Natural killer cell (primary cell): ENCODE measurements at regions not wholly inside any gene's neighbourhood (a gene's known extent, or its start where the extent isn't known, plus 50 kb on each side); places are given as distances from the start of the nearest gene placed in this dataset.

Experiments
- ATAC-seq, 3 donors: fragments of 150-1000 bp in 2 of 3; fragments of 200-7000 bp in 1 of 3; cut with Tn5 transposase; 1 replicate in 1 of 3; 2 replicates in 2 of 3; pipeline ENCODE4 v1.10.0; 2021; ENCODE audit warnings: mild to moderate bottlenecking in 2 of 3, moderate library complexity in 2 of 3
- DNase-seq, 2 donors: peaks; one replicate each; pipeline versions ENCODE4 v3.0.0 to v3.0.0-alpha.2; 2013 to 2021; ENCODE audit warnings: mixed read lengths in 1 of 2
- H3K27ac ChIP-seq: one replicate; pipeline ENCODE4 v1.5.1; 2013; ENCODE audit warnings: mild to moderate bottlenecking, low read length
- H3K27me3 ChIP-seq: one replicate; pipeline ENCODE4 v1.6.1; 2013; ENCODE audit warnings: low read length; ENCODE audit not compliant: control insufficient read depth, insufficient read depth
- H3K36me3 ChIP-seq: one replicate; pipeline ENCODE4 v1.6.1; 2013; ENCODE audit warnings: low read length; ENCODE audit not compliant: control insufficient read depth, insufficient read depth
- H3K4me1 ChIP-seq: one replicate; pipeline ENCODE4 v1.6.1; 2013; ENCODE audit warnings: low read length; ENCODE audit not compliant: control insufficient read depth, insufficient read depth
- H3K4me3 ChIP-seq: one replicate; pipeline ENCODE4 v1.5.1; 2013; ENCODE audit warnings: low read length
- H3K9me3 ChIP-seq: one replicate; pipeline ENCODE4 v1.6.1; 2013; ENCODE audit warnings: low read length; ENCODE audit not compliant: control insufficient read depth, insufficient read depth
- H3K27ac Mint-ChIP-seq, 2 donors: one replicate each; pipeline ENCODE4 v1.8.0; 2022; ENCODE audit warnings: mild to moderate bottlenecking in 2 of 2, mixed read lengths in 2 of 2, moderate library complexity in 1 of 2
- H3K27me3 Mint-ChIP-seq, 2 donors: one replicate each; pipeline ENCODE4 v1.8.0; 2022; ENCODE audit warnings: low read depth in 2 of 2, mixed read lengths in 2 of 2
- H3K36me3 Mint-ChIP-seq: one replicate; pipeline ENCODE4 v1.8.0; 2022; ENCODE audit warnings: mixed read lengths
- H3K4me1 Mint-ChIP-seq, 2 donors: one replicate each; pipeline ENCODE4 v1.8.0; 2022; ENCODE audit warnings: mixed read lengths in 2 of 2
- H3K4me3 Mint-ChIP-seq: one replicate; pipeline ENCODE4 v1.8.0; 2022; ENCODE audit warnings: mild to moderate bottlenecking, moderate library complexity, mixed read lengths
- H3K9me3 Mint-ChIP-seq, 2 donors: one replicate each; pipeline ENCODE4 v1.8.0; 2022; ENCODE audit warnings: mixed read lengths in 2 of 2
- CTCF ChIP-seq: fragments of 200-600 bp; IDR thresholded peaks from one replicate; pipeline ENCODE4 v1.8.0; 2022; ENCODE audit warnings: antibody characterized with exemption
- WGBS: methylation state at CpG from one replicate; pipeline ENCODE4 v1.1.7; 2013; ENCODE audit warnings: missing lambda C conversion rate; ENCODE audit not compliant: insufficient coverage; 5-methylcytosine and 5-hydroxymethylcytosine counted together
- intact Hi-C: fragments of 100-400 bp; cut with micrococcal nuclease; formaldehyde crosslinking; loops from one replicate; pipeline ENCODE4 v1.14.2; 2022

GRCh38 chr10:52933748-52934147 lies 161.2 kb upstream of the MBL2 start:
- Mint-ChIP-seq H3K27ac (no peak overlapping the region), H3K4me3 (no peak overlapping the region), H3K27me3 (no peaks in the 10 kb centered on the region), H3K9me3 (peaks cover 4 to 5% of the 10 kb centered on the region in 2 donors), H3K36me3 (no peaks in the 10 kb centered on the region), H3K4me1 (no peaks in the 10 kb centered on the region)
- ATAC-seq: no peak
- Histone ChIP-seq H3K27me3 (no peaks in the 10 kb centered on the region), H3K4me1 (no peaks in the 10 kb centered on the region), H3K9me3 (no peaks in the 10 kb centered on the region), H3K27ac (no peak overlapping the region), H3K36me3 (no peaks in the 10 kb centered on the region), H3K4me3 (no peak overlapping the region)
- intact Hi-C loops: no loop called here
- no peak for TF ChIP-seq CTCF
- no CpG with 5 or more reads among the region's 1 CpG for WGBS
- DNase-seq: no peak

- Mint-ChIP-seq H3K36me3 (no peaks in the 10 kb centered on the region), H3K27me3 (no peaks in the 10 kb centered on the region)
- no peak for TF ChIP-seq CTCF
Measured at GRCh38 chr10:52927678-52928077, 155.1 kb upstream of the MBL2 start.

GRCh38 chr10:52923520-52923919 lies 150.9 kb upstream of the MBL2 start:
- no peak overlapping the region for H3K27ac ChIP-seq
- intact Hi-C loops: no loop called here
- no peak for TF ChIP-seq CTCF
- H3K4me3 ChIP-seq: no peak overlapping the region
- Mint-ChIP-seq H3K9me3 (peaks cover 2 to 5% of the 10 kb centered on the region in 2 donors), H3K27ac (no peak overlapping the region), H3K36me3 (no peaks in the 10 kb centered on the region), H3K4me3 (no peak overlapping the region), H3K27me3 (no peaks in the 10 kb centered on the region), H3K4me1 (no peaks in the 10 kb centered on the region)
- ATAC-seq: no peak
- H3K36me3 ChIP-seq: no peaks in the 10 kb centered on the region
- no peaks in the 10 kb centered on the region for H3K27me3 ChIP-seq
- no peaks in the 10 kb centered on the region for H3K4me1 ChIP-seq
- WGBS: 90% methylated on average over 3 of the region's 5 CpGs
- no peaks in the 10 kb centered on the region for H3K9me3 ChIP-seq
- no peak for DNase-seq

More at GRCh38 chr10:52927678-52928077, 155.1 kb upstream of the MBL2 start:
- DNase-seq (no peak), ATAC-seq (no peak)
- no peaks in the 10 kb centered on the region for H3K4me1 ChIP-seq
- intact Hi-C loops: no loop called here
- no peaks in the 10 kb centered on the region for H3K9me3 ChIP-seq
- H3K36me3 ChIP-seq: no peaks in the 10 kb centered on the region
- no peak overlapping the region for H3K4me3 ChIP-seq
- WGBS: 99% methylated on average over 4 of the region's 6 CpGs
- no peaks in the 10 kb centered on the region for H3K4me1 Mint-ChIP-seq
- peaks cover 2 to 5% of the 10 kb centered on the region in 2 donors for H3K9me3 Mint-ChIP-seq
- no peaks in the 10 kb centered on the region for H3K27me3 ChIP-seq
- no peak overlapping the region for H3K27ac Mint-ChIP-seq
- H3K27ac ChIP-seq: no peak overlapping the region
- H3K4me3 Mint-ChIP-seq: no peak overlapping the region

- intact Hi-C loops: no loop called here
- H3K4me3 Mint-ChIP-seq: no peak overlapping the region
- ATAC-seq: no peak
- Histone ChIP-seq H3K27me3 (no peaks in the 10 kb centered on the region), H3K27ac (no peak overlapping the region), H3K9me3 (no peaks in the 10 kb centered on the region), H3K4me3 (no peak overlapping the region), H3K4me1 (no peaks in the 10 kb centered on the region), H3K36me3 (no peaks in the 10 kb centered on the region)
- H3K36me3 Mint-ChIP-seq: no peaks in the 10 kb centered on the region
- no peaks in the 10 kb centered on the region for H3K27me3 Mint-ChIP-seq
- no peak for TF ChIP-seq CTCF
- H3K4me1 Mint-ChIP-seq: no peaks in the 10 kb centered on the region
- H3K9me3 Mint-ChIP-seq: peaks cover 5% of the 10 kb centered on the region in 2 donors
- H3K27ac Mint-ChIP-seq: no peak overlapping the region
- no peak for DNase-seq
Measured at GRCh38 chr10:52918714-52919305, 146.2 kb upstream of the MBL2 start.
